DND-41 (cell line): ENCODE measurements at regions not wholly inside any gene's neighbourhood (a gene's known extent, or its start where the extent isn't known, plus 50 kb on each side); places are given as distances from the start of the nearest gene placed in this dataset.

Experiments used
- ATAC-seq: fragments of 200-7000 bp; cut with Tn5 transposase; 3 replicates; pipeline ENCODE4 v1.9.1; 2021; ENCODE audit warnings: low read depth; ENCODE audit not compliant: insufficient read depth
- DNase-seq: peaks from one replicate; pipeline ENCODE4 v3.0.0-alpha.2; 2020
- H2AFZ ChIP-seq: 2 replicates; pipeline ENCODE4 v1.6.0; 2012; ENCODE audit warnings: low read depth, low read length
- H3K27ac ChIP-seq: 2 replicates; pipeline ENCODE4 v1.5.1; 2012; ENCODE audit warnings: low read length, inconsistent platforms
- H3K27me3 ChIP-seq: fragments of 200-600 bp; sonication (generic); 2 replicates; pipeline ENCODE4 v1.6.0; 2012; ENCODE audit warnings: low read length, mild to moderate bottlenecking, inconsistent platforms; ENCODE audit not compliant: insufficient read depth, poor library complexity
- H3K36me3 ChIP-seq: 2 replicates; pipeline ENCODE4 v1.5.1; 2012; ENCODE audit warnings: low read length, inconsistent platforms; ENCODE audit not compliant: insufficient read depth
- H3K4me1 ChIP-seq: 2 replicates; pipeline ENCODE4 v1.5.1; 2012; ENCODE audit warnings: mild to moderate bottlenecking, low read length; ENCODE audit not compliant: insufficient read depth
- H3K4me2 ChIP-seq: 2 replicates; pipeline ENCODE4 v1.6.0; 2012; ENCODE audit warnings: mild to moderate bottlenecking, moderate library complexity, low read length, inconsistent platforms; ENCODE audit not compliant: insufficient read depth
- H3K4me3 ChIP-seq, 2 experiments: fragments of 200-600 bp in 1 of 2; shearing (Covaris generic) in 1 of 2; 2 replicates each; pipeline ENCODE4 v1.5.1; 2012 to 2016; ENCODE audit warnings: inconsistent platforms in 2 of 2, low read length in 2 of 2, mild to moderate bottlenecking in 2 of 2, low read depth in 1 of 2, moderate library complexity in 1 of 2
- H3K79me2 ChIP-seq: 2 replicates; pipeline ENCODE4 v1.6.0; 2012; ENCODE audit warnings: low read length, inconsistent platforms; ENCODE audit not compliant: insufficient read depth
- H3K9ac ChIP-seq: 2 replicates; pipeline ENCODE4 v1.6.0; 2012; ENCODE audit warnings: low read depth, mild to moderate bottlenecking, inconsistent platforms, low read length, moderate library complexity
- H3K9me3 ChIP-seq: 2 replicates; pipeline ENCODE4 v1.5.1; 2012; ENCODE audit warnings: low read length, moderate library complexity, mild to moderate bottlenecking, inconsistent platforms; ENCODE audit not compliant: insufficient read depth, severe bottlenecking
- H4K20me1 ChIP-seq: 2 replicates; pipeline ENCODE4 v1.6.0; 2012; ENCODE audit warnings: low read length; ENCODE audit not compliant: insufficient read depth
- EZH2 ChIP-seq: IDR thresholded peaks from 3 replicates; pipeline ENCODE4 v1.6.1; 2012; ENCODE audit warnings: borderline replicate concordance, low read depth, mild to moderate bottlenecking, moderate library complexity, low read length, inconsistent platforms; ENCODE audit not compliant: severe bottlenecking
- TF ChIP-seq, protein P1 (sequence below): IDR thresholded peaks from 2 replicates; pipeline ENCODE4 v1.5.1; 2012; ENCODE audit warnings: borderline replicate concordance, low read length, moderate library complexity, mild to moderate bottlenecking; ENCODE audit not compliant: poor library complexity, severe bottlenecking; ENCODE audit errors: extremely low read depth

DNA sequence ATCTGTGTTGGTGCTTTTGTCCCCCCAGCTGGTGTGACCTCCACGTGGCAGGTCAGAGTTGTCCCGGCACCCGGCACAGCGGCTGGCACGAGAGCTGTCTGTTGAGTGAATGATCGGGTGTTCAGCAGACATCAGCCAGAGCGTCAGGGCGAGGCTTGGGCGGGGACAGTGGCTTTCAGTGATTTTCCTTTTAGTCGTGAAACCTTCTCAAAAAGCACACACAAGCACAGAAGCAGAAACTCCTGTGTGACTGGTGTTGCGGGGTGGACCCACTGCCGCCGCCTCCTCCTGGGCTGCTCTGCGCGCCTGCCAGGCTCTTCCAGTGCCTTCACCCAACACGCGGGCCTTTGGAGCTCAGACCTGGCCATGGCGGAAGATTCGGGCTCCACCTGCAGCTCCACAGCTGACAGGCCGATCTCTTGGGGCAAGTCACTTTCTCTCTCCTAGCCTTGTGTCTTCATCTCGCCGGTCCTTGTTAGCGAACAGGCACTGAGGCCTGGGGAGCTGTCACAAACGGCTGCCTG lies 51.4 kb upstream of the HGFAC start:
- no peak for TF ChIP-seq EZH2
- Histone ChIP-seq H3K27me3 (no peaks in the 10 kb centered on the region), H2AFZ (no peak overlapping the region), H3K4me3 (no peak overlapping the region), H3K27ac (no peak overlapping the region), H4K20me1 (peaks cover 17% of the 10 kb centered on the region), H3K79me2 (no peaks in the 10 kb centered on the region), H3K9me3 (no peaks in the 10 kb centered on the region), H3K4me1 (no peaks in the 10 kb centered on the region), H3K9ac (no peak overlapping the region), H3K4me2 (no peak overlapping the region), H3K36me3 (no peaks in the 10 kb centered on the region)
- DNase-seq (no peak), ATAC-seq (no peak)

DNA sequence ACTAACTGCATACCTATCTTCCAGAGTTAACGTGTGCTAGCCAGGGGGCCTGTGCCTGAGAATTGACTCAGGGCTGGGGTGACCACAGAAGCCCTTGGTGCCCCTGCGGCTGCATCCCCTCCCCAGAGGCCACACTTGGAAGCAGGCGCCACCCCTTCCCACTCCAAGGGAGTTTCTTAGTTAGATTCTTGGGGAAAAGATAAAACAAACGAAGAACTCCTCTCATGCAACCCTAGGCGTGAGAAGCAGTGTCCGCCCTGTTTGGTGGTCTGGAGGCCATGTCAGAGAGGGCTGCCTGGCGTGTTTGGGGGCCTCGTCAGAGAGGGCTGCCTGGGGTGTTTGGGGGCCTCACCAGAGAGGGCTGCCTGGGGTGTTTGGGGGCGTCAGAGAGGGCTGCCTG lies 50.3 kb upstream of the HGFAC start:
- Histone ChIP-seq H3K4me1 (no peaks in the 10 kb centered on the region), H3K79me2 (no peaks in the 10 kb centered on the region), H4K20me1 (peaks cover 10% of the 10 kb centered on the region), H3K9ac (no peak overlapping the region), H3K27ac (no peak overlapping the region), H3K36me3 (no peaks in the 10 kb centered on the region), H3K4me3 (no peak overlapping the region), H2AFZ (no peak overlapping the region), H3K27me3 (no peaks in the 10 kb centered on the region), H3K4me2 (no peak overlapping the region), H3K9me3 (no peaks in the 10 kb centered on the region)
- TF ChIP-seq, protein P1, sequence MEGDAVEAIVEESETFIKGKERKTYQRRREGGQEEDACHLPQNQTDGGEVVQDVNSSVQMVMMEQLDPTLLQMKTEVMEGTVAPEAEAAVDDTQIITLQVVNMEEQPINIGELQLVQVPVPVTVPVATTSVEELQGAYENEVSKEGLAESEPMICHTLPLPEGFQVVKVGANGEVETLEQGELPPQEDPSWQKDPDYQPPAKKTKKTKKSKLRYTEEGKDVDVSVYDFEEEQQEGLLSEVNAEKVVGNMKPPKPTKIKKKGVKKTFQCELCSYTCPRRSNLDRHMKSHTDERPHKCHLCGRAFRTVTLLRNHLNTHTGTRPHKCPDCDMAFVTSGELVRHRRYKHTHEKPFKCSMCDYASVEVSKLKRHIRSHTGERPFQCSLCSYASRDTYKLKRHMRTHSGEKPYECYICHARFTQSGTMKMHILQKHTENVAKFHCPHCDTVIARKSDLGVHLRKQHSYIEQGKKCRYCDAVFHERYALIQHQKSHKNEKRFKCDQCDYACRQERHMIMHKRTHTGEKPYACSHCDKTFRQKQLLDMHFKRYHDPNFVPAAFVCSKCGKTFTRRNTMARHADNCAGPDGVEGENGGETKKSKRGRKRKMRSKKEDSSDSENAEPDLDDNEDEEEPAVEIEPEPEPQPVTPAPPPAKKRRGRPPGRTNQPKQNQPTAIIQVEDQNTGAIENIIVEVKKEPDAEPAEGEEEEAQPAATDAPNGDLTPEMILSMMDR = no peak
- no peak for TF ChIP-seq EZH2
- ATAC-seq (no peak), DNase-seq (no peak)
